HUES6 (cell line): ENCODE measurements at regions not wholly inside any gene's neighbourhood (a gene's known extent, or its start where the extent isn't known, plus 50 kb on each side); places are given as distances from the start of the nearest gene placed in this dataset.

Experiments
- H3K27ac ChIP-seq: 2 replicates; pipeline ENCODE4 v1.7.0; 2013; ENCODE audit warnings: low read depth, mild to moderate bottlenecking, low read length, inconsistent platforms
- H3K27me3 ChIP-seq: 2 replicates; pipeline ENCODE4 v1.6.1; 2013; ENCODE audit warnings: low read length; ENCODE audit not compliant: control insufficient read depth, insufficient read depth
- H3K36me3 ChIP-seq: 2 replicates; pipeline ENCODE4 v1.6.1; 2013; ENCODE audit warnings: low read length; ENCODE audit not compliant: control insufficient read depth, insufficient read depth
- H3K4me1 ChIP-seq: 2 replicates; pipeline ENCODE4 v1.6.1; 2013; ENCODE audit warnings: low read length; ENCODE audit not compliant: control insufficient read depth, insufficient read depth
- H3K4me3 ChIP-seq: 2 replicates; pipeline ENCODE4 v1.5.1; 2013; ENCODE audit warnings: low read depth, low read length
- H3K9ac ChIP-seq: one replicate; pipeline ENCODE4 v1.6.1; 2013; ENCODE audit warnings: mild to moderate bottlenecking, low read length
- H3K9me3 ChIP-seq: 2 replicates; pipeline ENCODE4 v1.6.1; 2013; ENCODE audit warnings: low read depth, low read length; ENCODE audit not compliant: control insufficient read depth, insufficient read depth

GRCh38 chr2:7951490-7951889 is 730.4 kb upstream of the ID2 start:
- H3K9me3 ChIP-seq, result no peaks in the 10 kb centered on the region
- no peak overlapping the region for H3K27ac ChIP-seq
- H3K36me3 ChIP-seq, result no peaks in the 10 kb centered on the region
- no peak overlapping the region for H3K4me3 ChIP-seq
- peaks cover 12% of the 10 kb centered on the region for H3K27me3 ChIP-seq
- no peak overlapping the region for H3K9ac ChIP-seq
- H3K4me1 ChIP-seq, result no peaks in the 10 kb centered on the region

GRCh38 chr2:7952046-7952745 is 729.7 kb upstream of the ID2 start:
- Histone ChIP-seq H3K4me3 (no peak overlapping the region), H3K9ac (no peak overlapping the region), H3K9me3 (no peaks in the 10 kb centered on the region), H3K36me3 (no peaks in the 10 kb centered on the region), H3K27ac (no peak overlapping the region), H3K4me1 (no peaks in the 10 kb centered on the region), H3K27me3 (peaks cover 12% of the 10 kb centered on the region)

- Histone ChIP-seq H3K4me1 (no peaks in the 10 kb centered on the region), H3K27me3 (peaks cover 12% of the 10 kb centered on the region), H3K27ac (no peak overlapping the region), H3K9me3 (no peaks in the 10 kb centered on the region), H3K9ac (no peak overlapping the region), H3K4me3 (no peak overlapping the region), H3K36me3 (no peaks in the 10 kb centered on the region)
Measured at GRCh38 chr2:7953195-7953594, 728.7 kb upstream of the ID2 start.

GRCh38 chr2:7954234-7954633 is 727.6 kb upstream of the ID2 start:
- H3K4me1 ChIP-seq, result no peaks in the 10 kb centered on the region
- H3K9me3 ChIP-seq, result no peaks in the 10 kb centered on the region
- H3K27ac ChIP-seq, result no peak overlapping the region
- peaks cover 12% of the 10 kb centered on the region for H3K27me3 ChIP-seq
- H3K4me3 ChIP-seq, result no peak overlapping the region
- no peaks in the 10 kb centered on the region for H3K36me3 ChIP-seq
- no peak overlapping the region for H3K9ac ChIP-seq

- no peak overlapping the region for H3K4me3 ChIP-seq
- peaks cover 12% of the 10 kb centered on the region for H3K27me3 ChIP-seq
- no peaks in the 10 kb centered on the region for H3K9me3 ChIP-seq
- H3K36me3 ChIP-seq, result no peaks in the 10 kb centered on the region
- H3K9ac ChIP-seq, result no peak overlapping the region
- H3K4me1 ChIP-seq, result no peaks in the 10 kb centered on the region
- no peak overlapping the region for H3K27ac ChIP-seq
Measured at GRCh38 chr2:7956126-7956689, 725.6 kb upstream of the ID2 start.

- Histone ChIP-seq H3K9me3 (no peaks in the 10 kb centered on the region), H3K9ac (no peak overlapping the region), H3K27ac (no peak overlapping the region), H3K36me3 (no peaks in the 10 kb centered on the region), H3K4me1 (peaks cover 11% of the 10 kb centered on the region; the same call in 1 of the 2 replicates), H3K4me3 (no peak overlapping the region), H3K27me3 (no peaks in the 10 kb centered on the region)
Measured at GRCh38 chr2:7961550-7961949, 720.3 kb upstream of the ID2 start.

- Histone ChIP-seq H3K27me3 (no peaks in the 10 kb centered on the region), H3K36me3 (no peaks in the 10 kb centered on the region), H3K9ac (no peak overlapping the region), H3K4me3 (no peak overlapping the region), H3K4me1 (peaks cover 11% of the 10 kb centered on the region; the same call in 1 of the 2 replicates), H3K9me3 (no peaks in the 10 kb centered on the region), H3K27ac (no peak overlapping the region)
Measured at GRCh38 chr2:7962161-7962560, 719.7 kb upstream of the ID2 start.

GRCh38 chr2:7963787-7964186 is 718.1 kb upstream of the ID2 start:
- Histone ChIP-seq H3K9ac (no peak overlapping the region), H3K4me3 (no peak overlapping the region), H3K36me3 (no peaks in the 10 kb centered on the region), H3K4me1 (peaks cover 11% of the 10 kb centered on the region; the same call in 1 of the 2 replicates), H3K9me3 (no peaks in the 10 kb centered on the region), H3K27me3 (no peaks in the 10 kb centered on the region), H3K27ac (no peak overlapping the region)

GRCh38 chr2:7966032-7966431 is 715.8 kb upstream of the ID2 start:
- no peaks in the 10 kb centered on the region for H3K9me3 ChIP-seq

GRCh38 chr2:7967707-7968405 is 714.0 kb upstream of the ID2 start:
- Histone ChIP-seq H3K9me3 (no peaks in the 10 kb centered on the region), H3K9ac (no peak overlapping the region), H3K36me3 (no peaks in the 10 kb centered on the region)

More at GRCh38 chr2:7966032-7966431, 715.8 kb upstream of the ID2 start:
- H3K4me1 ChIP-seq, result peaks cover 15% of the 10 kb centered on the region; the same call in 1 of the 2 replicates
- no peaks in the 10 kb centered on the region for H3K27me3 ChIP-seq
- H3K36me3 ChIP-seq, result no peaks in the 10 kb centered on the region
- no peak overlapping the region for H3K27ac ChIP-seq
- H3K4me3 ChIP-seq, result no peak overlapping the region
- H3K9ac ChIP-seq, result no peak overlapping the region

More at GRCh38 chr2:7967707-7968405, 714.0 kb upstream of the ID2 start:
- H3K4me1 ChIP-seq, result peaks cover 12% of the 10 kb centered on the region
- no peaks in the 10 kb centered on the region for H3K27me3 ChIP-seq
- no peak overlapping the region for H3K27ac ChIP-seq
- no peak overlapping the region for H3K4me3 ChIP-seq
